CD4-positive, alpha-beta T cell treated with Interleukin-12 subunit alpha and Interleukin-12 subunit beta, for 1 hour (primary cell): ENCODE measurements at regions not wholly inside any gene's neighbourhood (a gene's known extent, or its start where the extent isn't known, plus 50 kb on each side); places are given as distances from the start of the nearest gene placed in this dataset.

Source experiments
- DNase-seq: peaks from one replicate; pipeline ENCODE4 v3.0.0-alpha.2; 2020

DNA sequence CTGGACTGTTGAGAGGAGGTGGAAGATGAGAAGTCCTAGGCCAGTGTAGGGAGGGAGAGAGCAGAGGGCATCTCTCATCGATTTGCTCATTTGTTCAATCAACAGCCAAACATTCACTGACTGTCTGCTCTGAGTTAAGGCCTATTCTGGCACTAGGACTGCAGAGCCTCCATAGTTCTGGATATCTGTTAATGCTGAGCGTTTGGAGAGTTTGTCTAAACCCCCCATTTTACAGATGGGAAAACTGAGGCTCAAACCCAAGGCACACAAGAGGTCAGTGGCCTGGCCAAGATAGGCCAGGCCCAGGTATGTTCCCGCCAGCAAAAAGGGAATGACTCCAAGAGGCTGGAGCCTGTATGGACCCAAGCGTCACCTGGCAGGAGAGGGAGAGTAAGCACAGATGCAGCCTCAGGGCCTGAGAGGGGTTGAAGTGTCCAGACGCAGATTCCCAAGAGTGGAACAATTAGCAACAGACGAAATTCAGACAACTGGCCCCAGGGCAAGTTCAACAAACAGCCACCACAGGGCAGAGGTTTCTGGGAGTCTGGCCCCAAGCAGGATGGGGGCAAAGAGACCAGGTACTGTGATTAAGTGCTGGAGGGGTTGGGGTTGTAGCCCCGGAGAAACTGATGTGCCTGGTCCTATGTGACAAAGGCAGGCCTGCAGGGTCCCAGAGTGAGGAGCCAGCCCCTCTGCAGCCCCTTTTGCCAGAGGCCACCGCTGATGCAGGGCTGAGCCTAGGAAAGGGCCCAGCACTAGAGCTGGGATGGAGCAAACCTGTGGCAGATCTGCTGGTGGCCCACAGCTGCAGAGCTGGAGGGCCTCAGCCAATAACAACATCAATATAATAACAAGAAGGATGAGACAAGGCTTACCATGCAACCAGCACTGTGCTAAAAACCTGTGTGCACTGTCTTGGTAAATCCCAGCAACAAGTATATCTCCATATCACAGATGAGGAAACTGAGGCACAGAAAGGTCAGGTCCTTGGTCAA, 245.1 kb upstream of the TLE3 start:
- DNase-seq, result no peak

DNA sequence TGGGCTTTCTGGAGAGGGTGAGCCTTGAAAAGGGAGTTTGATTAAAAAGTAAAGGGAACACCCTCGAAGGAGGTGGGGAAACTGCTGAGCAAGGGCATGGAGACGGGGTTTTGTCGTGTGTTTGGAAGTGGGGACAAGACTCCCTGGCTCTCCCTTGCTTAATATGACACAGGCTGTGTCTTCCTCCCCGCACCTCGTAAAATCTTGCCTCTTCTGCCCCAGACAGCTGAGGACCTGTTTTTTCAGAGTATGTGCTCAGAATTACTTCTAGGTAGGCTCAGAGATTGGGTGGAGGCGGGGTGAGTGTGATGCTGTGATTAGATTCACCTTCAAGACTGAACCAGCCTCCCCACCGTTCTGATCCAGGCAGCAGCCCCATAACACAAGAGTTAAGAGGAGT, 244.4 kb upstream of the TLE3 start:
- no peak for DNase-seq

DNA sequence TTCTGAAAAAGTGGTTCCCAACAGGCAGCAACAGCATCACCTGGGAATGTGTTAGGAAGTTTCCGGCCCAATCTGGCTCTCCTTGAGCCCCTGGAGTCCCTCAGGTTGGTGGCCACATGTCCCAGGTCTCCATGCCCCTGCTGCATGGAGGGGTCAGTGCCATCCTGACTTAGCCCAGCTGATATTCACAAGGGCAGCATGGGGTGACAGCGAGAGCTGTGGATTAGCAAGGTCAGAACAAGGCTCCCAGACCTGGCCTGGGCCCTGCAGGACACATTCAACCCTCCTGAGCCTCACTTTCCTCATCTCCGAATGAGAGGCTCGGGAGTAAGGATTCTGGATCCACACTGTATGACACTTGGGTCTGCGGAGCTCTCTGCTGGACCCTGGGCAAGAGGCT, 243.8 kb upstream of the TLE3 start:
- no peak for DNase-seq

DNA sequence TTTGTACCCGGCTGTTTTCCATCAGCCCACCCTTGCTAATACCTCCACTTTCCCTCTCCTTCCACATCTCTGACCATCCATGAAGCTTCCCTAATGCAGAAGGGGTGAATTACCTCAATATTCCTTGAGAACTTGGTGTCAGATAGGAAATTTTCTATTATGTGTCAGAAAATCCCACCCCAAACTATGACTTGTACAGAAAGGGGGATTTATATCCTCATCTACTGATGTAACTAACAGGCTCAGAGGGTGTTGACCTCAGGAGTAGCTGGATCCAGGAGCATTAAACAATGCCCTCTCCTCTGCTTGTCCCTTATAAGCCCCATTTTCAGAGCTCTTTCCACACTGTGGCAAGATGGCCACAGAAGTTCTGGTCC, 242.8 kb upstream of the TLE3 start:
- DNase-seq, result no peak

DNA sequence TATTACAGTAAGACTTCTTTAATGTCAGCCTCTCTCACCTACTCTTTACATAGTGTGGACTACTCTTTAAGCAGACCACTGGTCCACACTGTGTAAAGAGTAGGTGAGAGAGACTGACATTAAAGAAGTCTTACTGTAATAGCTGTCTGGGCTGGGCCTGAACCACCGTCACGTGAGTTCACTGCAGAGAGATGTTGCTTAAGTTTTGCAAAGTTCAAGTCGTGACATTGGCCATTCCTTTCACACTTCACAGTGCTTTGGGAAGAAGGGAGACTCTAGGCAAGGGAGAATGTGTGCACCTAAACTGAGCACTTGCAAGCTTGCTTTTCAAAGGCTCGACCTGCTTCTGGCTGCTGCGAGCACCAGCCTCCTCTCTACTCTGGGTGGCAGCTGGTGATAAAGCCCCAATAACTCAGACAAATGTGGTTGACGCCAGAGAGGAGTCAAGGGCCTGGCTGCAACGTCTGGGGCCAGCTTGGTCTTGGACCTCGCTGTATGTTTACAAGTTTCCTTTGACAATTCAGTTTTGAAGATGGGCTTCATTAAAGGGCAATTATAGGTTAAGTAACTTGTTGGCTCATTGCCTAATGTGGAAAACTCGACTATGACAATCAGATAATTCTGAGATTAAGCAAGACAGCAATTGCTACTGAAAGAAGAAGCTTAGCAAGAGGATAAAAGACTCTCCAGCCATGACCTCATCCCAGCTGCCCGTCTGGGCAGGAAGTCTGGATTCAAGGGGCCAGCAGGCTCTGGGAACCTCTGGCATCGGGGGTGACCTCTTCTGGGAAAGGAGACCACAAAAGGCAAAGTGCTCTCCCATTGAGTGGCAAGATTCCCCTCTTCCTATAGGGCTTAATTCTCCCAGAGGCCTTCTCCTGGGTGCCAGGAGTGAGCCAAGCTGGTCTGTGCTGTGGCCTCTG, 242.1 kb upstream of the TLE3 start:
- no peak for DNase-seq

DNA sequence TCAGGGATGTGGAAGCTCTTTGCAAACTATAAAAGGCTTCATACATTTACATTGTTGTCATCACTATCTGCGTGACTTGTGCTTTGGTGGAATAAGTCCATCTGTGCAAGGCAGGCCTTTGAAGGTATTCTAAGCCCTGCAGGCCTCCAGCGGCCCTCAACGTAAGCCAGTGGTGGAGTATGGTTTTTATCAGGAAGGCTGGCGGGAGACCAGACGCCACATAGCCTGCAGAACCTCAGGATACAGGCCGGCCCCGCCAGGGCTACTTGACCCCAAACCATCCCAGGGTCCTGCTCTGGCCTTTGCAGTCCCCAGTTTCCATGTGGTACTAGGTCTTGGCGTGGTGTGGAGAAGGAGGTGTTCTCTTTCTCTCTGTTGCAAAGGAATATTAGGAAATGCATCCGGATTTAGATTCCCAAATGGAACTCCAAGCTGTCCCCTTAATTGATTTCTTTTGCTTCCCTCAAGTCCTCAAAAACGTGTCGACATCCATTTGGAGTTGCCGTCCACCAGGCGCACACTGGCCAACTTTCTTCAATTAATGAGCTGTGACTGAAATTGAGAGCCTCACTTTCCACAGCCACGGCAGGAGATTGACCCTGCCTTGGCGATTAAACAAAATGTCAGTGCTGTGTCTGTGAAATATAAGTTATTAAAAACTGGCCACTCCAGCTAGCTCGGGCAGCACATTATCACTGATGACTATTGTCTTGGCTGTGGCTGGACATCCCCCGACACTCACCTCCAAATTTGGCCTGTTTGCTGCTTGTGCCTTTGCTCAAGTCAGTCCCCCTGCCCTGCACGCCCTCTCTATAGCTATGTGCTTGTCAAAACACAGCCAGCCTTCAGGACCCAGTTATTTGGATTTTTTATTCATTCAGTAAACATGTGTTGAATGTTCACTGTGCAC, 239.8 kb upstream of the TLE3 start:
- no peak for DNase-seq

DNA sequence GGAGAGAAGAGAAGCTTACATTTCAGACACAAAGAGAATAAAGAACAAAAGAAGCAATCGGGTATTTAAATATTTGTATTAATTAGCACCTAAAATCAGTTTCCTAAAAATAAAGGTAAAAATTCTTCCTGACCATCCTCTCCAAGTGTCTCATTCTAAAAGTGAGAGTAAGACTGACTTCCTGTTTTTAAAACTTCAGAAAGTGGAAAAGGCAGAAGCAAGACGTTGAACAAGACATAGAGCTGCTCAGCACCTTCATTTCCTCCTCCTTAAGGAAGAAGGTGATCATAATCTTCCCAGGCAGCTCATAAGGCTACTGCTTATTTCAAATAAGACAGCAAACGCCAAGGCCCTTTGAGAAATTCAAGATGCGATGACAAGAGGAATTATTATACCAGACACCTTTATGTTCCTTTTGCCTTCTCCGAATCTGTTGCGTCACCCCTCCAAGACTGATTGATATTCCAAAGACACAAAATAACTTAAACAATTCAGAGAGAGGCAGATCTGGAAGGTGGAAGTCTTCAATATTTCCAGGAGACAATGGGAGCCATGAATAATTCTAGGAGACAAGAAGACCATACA, 238.8 kb upstream of the TLE3 start:
- no peak for DNase-seq

DNA sequence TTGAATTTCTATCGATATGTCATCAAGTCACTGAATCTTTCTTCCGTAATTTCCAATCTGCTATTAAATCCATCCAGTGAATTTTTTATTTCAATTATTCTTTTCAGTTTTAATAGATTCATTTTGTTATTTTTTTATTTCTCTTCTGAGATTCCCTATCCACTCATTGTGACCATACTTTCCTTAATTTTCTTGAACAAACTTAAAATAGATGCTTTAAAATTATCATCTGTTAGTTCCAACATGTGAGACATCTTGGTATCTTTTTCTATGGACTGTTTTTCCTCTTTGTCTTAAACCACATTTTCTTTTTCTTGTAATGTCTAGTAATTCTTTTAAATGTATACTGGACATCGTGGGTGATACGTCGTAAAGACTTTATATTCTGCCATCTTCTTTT, 236.6 kb upstream of the TLE3 start:
- DNase-seq, result no peak

DNA sequence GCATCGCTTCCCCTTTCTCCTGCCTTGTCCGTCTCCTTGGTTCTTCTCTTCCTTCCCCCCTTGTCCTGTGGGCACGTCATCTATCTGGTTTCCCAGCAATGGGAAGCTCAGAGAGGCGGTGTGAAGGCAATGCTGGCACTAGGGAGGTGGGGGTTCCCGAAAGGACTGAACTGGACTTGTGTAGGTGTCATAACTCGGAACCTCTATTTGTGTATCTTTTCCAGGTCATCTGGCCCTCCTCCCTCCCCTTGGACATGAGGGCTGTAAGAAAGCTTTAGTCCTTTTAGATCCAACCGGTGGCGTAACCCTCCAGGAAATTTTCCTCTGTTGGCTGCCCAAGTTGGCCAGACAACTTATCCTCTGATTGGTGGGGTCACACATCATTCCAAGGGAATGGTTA, 231.5 kb upstream of the TLE3 start:
- DNase-seq, result no peak

DNA sequence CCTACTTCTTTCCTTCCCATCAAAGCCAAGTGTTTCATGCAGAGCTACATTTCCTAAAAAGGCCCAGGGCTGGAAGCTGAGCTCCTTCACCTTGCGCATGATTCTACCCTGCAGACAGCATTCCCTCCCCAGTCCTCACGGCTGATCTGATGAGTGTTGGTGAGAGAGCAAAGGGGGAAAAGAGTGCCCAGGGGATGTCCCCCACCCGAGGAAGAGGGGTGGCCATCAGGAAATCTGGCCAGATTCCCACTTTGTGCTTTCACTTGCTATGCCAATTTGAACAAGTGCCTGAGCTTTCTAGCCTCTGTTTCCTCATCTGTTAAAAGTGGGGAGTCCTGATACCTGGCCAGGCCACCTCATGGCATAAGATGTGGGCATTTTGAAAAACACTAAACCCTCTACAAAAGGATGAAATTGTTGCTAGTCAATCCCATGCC, 231.0 kb upstream of the TLE3 start:
- DNase-seq, result no peak

DNA sequence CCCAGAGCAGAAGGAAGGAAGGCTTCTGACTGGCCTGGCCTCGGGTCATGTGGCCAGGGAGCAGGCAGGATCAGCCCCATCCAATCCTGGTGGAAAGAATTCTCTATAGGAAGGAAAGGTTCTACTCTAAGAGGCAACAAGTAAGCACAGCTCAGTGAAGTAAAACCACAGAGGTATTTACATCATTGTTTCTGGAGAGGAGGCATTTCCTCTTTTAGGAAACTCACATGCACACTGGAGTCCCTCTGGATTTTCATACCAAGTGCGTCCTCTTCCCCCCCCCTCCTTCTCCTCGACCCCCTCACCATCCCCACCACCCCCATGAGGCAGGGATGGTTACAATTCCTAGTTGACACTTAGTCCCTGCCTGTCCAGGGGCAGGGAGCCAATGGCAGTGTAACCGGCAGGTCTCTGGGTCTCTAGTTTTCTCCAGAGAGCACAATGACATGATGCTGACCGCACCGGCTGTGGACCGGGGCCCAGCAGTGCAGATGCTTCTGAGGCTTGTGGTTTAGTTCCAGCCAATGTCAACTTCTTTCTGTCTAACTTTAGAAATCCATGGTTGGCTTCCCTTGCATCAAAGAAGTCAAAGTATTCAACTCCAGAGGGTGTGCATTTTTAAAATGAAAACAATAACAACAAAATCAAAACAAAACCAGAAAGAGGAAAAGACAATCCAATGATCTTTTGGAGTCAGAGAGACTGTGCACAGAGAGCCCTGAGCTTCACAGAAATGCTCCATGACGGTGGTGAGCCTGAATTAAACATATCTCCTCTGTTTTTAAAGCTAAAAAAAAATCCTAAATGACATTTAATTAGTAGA, 230.3 kb upstream of the TLE3 start:
- no peak for DNase-seq

DNA sequence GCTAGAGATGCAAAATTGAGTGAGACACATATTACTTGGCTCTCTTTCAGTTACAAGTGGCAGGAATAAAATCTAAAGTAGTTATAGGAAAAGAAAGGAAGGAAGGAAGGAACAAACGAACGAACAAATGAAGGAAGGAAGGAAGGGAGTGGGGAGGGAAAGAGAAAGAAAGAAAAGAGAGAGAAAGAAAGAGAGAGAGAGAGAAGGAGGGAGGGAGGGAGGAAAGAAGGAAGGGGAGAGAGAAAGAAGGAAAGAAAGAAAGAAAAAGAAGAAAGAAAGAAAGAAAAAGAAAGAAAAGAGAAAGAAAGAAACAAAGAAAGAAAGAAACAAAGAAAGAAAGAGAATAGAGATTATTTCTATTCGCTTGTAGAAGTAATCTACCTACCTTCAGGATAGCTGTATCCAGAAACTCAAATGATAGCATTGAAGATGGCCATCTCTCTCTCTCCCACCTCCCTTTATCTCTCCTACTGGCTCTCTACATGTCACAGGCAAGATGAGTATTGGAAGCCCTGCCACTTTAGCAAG, 229.7 kb upstream of the TLE3 start:
- DNase-seq, result no peak

DNA sequence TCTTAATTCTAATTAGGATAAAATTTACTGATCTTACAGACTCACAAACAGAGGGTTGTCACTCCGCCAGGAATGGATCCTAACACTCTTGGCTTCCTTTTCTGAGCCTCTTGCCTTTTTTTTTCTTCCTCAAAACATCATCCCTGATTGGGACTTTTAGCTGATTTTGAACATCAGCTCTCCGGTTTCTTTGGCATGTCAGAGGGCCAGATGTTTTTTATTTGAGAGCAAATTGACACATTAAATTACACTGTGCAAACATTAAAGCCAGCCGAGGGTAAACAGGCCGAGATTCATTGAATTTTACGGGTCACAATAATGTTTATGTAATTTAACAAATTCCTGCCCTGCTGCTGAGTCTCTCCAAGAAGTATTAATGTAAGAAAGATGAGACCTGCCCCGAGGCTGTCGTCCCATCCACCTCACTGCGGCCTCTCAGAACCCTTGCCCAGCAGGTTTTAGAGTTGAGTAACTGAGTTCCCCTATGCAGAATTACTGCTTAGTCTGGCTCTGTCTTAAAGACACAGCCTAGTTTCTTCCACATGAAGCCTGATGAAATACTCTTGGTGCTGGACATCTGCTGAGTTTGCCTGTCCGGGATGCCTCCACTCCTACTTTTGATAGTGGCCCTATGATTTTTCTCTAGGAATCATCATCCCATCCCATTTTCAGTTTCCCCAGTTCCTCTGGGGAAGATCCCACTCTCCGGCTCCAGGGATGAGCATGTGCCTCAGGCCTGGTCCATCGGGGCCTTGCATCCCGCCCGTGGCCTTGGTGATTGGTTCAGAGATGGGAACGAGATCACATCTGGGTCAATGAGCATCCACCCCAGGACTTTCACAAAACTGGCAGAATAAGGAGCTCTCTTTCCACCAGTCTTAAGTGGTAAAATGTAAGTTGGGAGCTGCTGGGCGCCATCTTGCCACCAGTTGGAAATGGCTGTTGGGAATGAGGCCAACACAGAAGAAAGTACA, 226.6 kb upstream of the TLE3 start:
- DNase-seq, result no peak

DNA sequence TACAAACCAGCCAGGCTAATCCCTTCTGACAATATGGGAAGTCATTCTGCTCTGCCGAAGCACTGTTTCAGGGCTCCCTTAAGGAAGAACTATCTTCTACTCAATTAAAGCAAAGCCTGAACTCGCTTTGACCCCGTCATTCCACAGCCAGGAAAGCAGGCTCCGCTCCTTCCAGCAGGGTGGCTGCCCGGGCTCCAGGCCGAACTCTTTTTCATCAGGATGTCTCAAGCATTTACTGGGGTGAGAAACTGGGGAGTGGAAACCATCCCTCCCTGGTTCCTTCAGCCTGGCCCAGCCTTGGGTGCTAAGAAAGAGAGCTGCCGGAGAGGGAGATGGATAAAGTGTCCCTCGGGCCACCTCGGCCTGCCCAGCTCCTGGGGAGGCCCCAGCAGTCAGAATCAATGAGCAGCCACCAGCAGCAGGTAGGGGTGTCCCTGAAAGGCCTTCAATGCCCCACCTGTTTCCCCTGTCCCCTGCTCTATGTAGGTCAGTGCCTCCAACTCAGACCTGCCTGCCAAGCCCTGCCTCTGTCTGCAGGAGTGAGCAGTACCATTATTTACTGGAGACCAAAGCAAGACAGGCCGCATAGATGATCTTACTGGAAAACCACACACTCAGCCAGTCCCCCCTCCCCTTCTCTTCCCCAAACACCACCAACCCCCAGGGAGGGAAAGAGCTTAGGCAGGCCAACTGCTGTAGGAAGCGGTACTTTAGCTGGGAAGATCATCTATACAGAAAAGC, 225.6 kb upstream of the TLE3 start:
- DNase-seq, result no peak

DNA sequence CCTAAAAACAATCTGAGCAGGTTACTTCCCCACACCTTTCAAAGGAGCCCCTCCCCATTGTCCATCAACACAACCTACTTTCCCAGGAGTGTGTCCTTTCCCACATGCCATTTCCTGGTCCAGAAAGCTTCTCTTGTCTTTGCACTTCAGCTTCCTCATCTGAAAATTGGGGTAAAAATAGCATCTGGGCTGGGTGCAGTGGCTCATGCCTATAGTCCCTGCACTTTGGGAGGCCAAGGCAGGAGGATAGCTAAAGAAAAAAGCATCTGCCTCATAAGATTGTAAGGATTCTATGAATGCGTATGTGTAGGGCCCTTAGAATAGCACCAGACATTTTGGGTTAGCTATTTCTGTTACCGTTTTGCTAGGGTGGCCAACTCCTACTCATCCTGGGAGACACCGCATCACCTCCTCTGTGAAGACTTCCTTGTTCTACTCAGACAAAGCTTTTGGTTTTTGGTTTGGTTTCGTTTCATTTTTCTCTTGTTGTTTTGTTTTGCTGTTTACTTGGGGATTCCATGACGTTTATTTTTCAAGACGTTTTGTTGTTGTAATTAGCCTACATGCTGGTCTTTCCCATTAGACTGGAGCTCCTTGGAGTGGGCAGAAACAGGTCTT, 224.4 kb upstream of the TLE3 start:
- no peak for DNase-seq

DNA sequence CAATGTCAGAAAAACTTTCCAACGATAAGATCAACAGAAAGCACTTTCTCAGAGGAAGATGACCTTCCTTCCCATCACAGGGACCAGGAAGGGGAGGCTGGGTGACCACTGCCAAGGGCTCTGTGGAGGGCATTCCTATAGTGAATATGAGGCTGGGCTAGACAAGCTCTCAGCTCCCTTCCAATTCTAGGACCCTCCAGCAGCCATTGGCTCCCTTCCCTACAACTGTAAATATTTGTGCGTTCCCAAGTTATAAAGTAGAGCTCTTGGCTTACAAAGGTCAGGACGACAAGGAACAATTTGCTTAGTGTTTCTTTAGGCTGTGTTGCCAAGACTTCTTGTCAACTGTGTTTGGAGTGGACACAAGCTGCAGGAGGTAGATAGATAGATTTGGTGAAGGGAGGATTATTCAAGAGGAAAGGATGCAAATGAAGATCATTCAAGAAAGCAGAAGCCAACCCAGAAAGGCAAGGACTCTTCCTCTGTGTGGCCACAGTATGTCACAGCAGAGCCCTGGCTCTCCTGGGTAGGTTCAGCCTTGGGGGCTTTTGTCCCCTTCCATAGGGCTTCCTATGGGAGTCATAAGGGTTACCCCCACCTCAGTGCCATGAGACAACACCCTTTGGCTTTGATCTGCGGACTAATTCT, 223.6 kb upstream of the TLE3 start:
- no peak for DNase-seq

DNA sequence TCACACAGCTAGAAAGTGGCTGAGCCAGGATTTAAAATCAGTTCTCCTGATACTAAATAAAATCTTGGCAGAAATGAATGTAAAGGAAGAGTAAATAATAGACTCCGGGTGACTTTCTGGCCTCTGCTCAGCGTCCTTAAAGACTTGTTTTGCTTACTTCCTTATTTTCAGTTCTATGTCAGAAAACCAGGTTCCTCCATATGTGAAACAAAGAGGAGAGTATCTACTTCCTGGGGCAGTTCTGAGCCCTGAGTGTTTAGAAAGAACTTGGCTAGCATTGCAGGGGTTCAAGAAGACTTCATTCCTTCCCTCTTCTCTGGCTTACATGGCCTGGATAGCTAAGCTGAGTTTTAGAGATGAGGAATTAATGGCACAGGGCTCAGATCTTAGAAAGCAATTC, 222.8 kb upstream of the TLE3 start:
- DNase-seq, result no peak

DNA sequence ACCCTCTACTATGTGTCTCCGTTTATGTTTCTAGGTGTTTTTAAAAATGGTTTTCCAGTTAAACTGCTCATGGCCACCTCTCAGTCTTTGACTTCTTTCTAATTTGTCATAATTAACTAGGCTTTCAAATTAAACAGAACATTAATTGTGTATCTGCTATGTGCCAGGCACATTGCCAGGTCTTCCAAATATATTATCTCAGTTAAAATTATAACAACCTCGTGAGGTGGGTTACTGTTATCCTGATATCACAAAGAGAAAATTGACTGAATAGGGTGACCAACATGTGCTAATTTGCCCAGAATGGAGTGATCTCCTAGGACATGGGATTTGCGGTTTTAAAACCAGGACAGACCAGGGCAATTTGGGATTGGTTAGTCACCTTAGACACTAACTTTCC, 222.4 kb upstream of the TLE3 start:
- DNase-seq, result no peak
